ENCODE measurements at regions not wholly inside any gene's neighbourhood (a gene's known extent, or its start where the extent isn't known, plus 50 kb on each side); places are given as distances from the start of the nearest gene placed in this dataset.

- Histone ChIP-seq H3K27me3 (ENCODE audit: insufficient read depth, low read length) (no peaks in the 10 kb centered on the region; the same call in 1 of the 2 replicates), H3K4me3 (replicated peaks in 1 of 2; ENCODE audit: low read depth in 1 of 2, low read length in 2 of 2) (no peak overlapping the region), H3K79me2 (ENCODE audit: insufficient read depth, low read length) (no peaks in the 10 kb centered on the region), H2AFZ (ENCODE audit: low read depth, low read length, poor library complexity, severe bottlenecking) (no peak overlapping the region), H3K9me3 (ENCODE audit: control insufficient read depth in 1 of 2, insufficient read depth in 1 of 2, low read depth in 1 of 2, low read length in 2 of 2) (no peaks in the 10 kb centered on the region), H3K4me1 (ENCODE audit: control insufficient read depth in 1 of 2, insufficient read depth in 2 of 2, low read length in 2 of 2) (no peaks in the 10 kb centered on the region), H3K9ac (ENCODE audit: low read length) (no peak overlapping the region), H3K27ac (ENCODE audit: low read depth, low read length) (no peak overlapping the region), H3K36me3 (ENCODE audit: control insufficient read depth in 1 of 2, insufficient read depth in 2 of 2, low read length in 2 of 2) (no peaks in the 10 kb centered on the region), H4K20me1 (ENCODE audit: insufficient read depth) (no peaks in the 10 kb centered on the region), H3K9me2 (ENCODE audit: insufficient read depth) (no peaks in the 10 kb centered on the region), H3K4me2 (ENCODE audit: low read length) (no peak overlapping the region)
- CTCF ChIA-PET = no interaction called here
- DNase-seq (ENCODE audit: low read depth, low spot score) (no peak), ATAC-seq (no peak)
- BruUV-seq (replicated peaks) = no TSS peak
- TF ChIP-seq CBX3 (IDR thresholded peaks at IDR 0.05; ENCODE audit: low read depth) (no peak), REST (IDR thresholded peaks at IDR 0.05; ENCODE audit: low read depth) (no peak), MAX (IDR thresholded peaks at IDR 0.05) (no peak), CTCF (IDR thresholded peaks at IDR 0.05 in 2 of 3, conservative IDR thresholded peaks at IDR 0.05 in 1 of 3; ENCODE audit: borderline replicate concordance in 1 of 3, insufficient read depth in 1 of 3, low read depth in 2 of 3, low read length in 2 of 3) (no peak), CEBPB (IDR thresholded peaks at IDR 0.05; ENCODE audit: low read depth) (no peak), SP1 (IDR thresholded peaks at IDR 0.05; ENCODE audit: low read depth) (no peak)
- intact Hi-C loops (cut with micrococcal nuclease) = no loop called here
- RAD21 ChIA-PET (ENCODE audit: low non-redundant PET in 1 of 2, low total read pairs in 2 of 2, uncharacterized antibody in 2 of 2, unreplicated experiment in 2 of 2) = no interaction called here
- POLR2A ChIA-PET = no interaction called here
These were observed 130.2 kb upstream of the SPEF2 start for GRCh38 chr5:35487233-35488025.

All from HCT116 (cell line).